SIG-M5 (cell line): ENCODE measurements at regions not wholly inside any gene's neighbourhood (a gene's known extent, or its start where the extent isn't known, plus 50 kb on each side); places are given as distances from the start of the nearest gene placed in this dataset.

Experiments
- DNase-seq: peaks from one replicate; lab custom pipeline; 2025; lab: John Stamatoyannopoulos, UW

DNA sequence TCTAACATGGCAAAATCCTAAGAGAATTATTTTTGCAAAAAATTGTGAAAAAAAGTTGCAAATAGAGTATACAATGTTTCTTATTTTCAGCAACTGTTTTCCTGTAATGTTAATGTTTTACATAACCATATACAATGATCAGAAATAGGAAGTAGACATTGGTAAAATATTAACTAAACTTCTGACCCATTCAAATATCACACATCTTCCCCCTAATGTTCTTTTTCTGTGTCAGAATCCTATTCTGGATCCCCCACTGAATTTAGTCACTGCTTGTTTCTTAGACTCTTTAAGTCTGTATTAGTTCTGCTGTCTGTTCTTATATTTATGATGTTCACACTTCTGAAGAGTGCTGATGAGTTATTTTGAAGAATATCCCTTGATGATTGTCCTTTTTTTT is 62.0 kb downstream of the HFE start:
- no peak for DNase-seq

- DNase-seq: no peak
Observed at GRCh38 chr6:26152226-26153101, 65.2 kb downstream of the HFE start.

DNA sequence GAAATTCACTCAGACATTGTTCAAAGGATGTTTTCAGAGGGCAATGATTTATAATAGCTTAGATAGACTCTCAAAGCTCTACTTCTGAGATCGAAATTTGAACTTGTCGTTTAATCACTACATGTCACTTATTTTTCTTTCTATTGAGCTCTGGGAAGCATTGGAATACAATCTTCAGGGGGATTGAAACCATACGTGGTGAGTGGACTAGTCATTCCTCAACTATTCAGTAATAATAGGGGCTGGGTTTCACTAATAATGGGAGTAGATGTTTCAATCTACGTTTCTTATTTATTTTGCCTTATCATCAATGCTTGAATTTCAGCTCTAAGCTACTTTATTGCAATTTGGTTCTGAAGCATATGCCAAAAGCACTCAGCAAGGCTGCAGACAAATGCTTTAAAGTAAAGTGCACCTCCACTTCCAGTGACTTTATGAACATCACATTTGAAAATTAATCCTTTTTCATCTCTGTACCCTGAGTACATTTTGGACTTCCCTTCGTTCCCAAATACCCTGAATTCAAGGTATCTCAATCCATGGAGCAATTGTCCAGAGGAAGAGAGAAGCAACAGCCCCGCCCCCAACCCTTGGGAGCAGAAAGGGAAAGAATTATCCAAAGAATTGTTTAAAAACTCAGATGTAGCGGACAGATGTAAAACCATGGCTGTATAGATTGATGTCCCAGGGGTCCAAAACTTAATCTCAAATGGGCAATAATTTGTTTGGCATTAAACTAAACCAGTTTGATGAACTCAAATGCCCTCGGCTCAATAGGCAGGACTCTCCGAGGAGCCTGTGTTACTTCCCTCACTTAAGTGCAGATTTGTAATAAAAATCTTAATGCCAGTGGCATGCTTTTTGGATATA is 68.1 kb downstream of the HFE start:
- DNase-seq: no peak

- no peak for DNase-seq
Observed at GRCh38 chr6:26156105-26156849, 69.0 kb downstream of the HFE start.

GRCh38 chr6:26156850-26157250 is 69.6 kb downstream of the HFE start:
- DNase-seq: no peak

GRCh38 chr6:26157251-26158075 is 70.2 kb downstream of the HFE start:
- peak; percentile 98 for DNase-seq

GRCh38 chr6:26158076-26158580 is 70.9 kb downstream of the HFE start:
- DNase-seq: no peak

GRCh38 chr6:26158581-26159356 is 71.5 kb downstream of the HFE start:
- peak; percentile 73 for DNase-seq

DNA sequence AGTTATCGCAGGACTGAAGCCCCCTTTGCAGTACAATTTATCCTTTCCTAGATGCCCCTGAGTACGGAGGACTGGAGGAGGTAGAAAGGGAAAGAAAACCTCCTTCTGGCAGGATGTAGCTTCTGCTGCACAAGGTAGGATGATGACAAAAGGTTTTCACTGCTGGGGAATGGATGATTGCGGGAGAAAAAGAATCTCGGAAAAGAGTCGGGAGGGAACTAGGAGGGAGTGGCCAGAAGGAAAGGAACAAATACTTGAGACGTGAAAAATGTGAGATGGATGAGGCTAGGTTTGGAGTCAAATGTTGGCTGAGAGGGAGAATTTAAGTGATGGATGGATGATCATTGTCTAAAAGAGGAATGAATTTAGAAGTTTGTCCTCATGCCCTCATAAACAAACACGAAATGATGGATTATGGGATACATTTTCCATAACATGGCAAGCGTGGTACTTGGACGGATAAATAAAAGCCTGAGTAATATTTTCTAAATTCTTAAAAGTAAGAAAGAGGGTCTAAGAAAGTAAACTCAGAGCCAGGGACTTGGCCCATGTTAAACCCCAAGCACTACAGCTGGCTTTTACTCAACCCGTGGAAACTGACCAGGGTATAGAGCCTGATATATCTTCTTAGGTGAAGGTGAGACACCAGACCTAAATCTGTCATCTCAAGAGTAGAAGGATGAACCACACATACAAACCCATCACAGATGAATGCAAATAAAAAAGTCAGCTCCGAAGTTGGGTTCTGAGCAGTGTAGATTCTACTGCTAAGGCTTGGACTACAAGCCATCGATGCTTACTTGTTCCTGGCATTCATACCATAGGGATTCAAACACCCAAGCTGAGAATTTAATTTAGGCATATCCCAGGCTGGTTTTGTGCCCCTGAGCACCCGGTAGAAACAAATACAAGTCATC is 72.4 kb downstream of the HFE start:
- DNase-seq: no peak

DNA sequence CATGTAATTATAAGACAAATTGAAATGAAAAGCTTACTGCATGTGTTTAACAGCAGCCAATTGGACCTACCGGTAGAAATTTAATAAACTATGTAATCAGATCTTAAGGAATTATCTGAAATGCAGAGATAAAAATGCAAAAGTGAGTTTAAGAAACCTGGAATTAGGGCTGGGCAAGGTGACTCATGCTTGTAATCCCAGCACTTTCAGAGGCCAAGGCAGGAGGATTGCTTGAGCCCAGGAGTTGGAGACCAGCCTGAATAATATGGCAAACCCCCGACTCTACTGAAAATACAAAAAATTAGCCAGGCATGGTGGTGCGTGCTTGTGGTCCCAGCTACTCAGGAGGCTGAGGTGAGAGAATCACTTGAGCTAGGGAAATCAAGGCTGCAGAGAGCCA is 74.1 kb downstream of the HFE start:
- no peak for DNase-seq

DNA sequence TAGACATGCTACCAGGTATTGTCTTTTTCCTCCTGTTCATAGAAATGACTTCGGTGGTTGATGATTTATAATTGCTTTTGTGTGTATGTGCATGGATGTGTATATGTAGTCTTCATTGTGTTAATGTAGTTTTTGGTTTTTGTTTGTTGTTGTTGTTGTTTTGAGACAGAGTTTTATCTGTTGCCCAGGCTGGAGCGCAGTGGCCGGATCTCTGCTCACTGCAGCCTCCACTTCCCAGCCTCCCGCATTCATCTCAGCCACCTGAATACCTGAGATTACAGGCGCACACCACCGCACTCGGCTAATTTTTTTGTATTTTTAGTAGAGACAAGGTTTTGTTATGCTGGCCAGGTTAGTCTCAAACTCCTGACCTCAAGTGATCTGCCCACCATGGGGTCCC is 75.2 kb downstream of the HFE start:
- DNase-seq: no peak

DNA sequence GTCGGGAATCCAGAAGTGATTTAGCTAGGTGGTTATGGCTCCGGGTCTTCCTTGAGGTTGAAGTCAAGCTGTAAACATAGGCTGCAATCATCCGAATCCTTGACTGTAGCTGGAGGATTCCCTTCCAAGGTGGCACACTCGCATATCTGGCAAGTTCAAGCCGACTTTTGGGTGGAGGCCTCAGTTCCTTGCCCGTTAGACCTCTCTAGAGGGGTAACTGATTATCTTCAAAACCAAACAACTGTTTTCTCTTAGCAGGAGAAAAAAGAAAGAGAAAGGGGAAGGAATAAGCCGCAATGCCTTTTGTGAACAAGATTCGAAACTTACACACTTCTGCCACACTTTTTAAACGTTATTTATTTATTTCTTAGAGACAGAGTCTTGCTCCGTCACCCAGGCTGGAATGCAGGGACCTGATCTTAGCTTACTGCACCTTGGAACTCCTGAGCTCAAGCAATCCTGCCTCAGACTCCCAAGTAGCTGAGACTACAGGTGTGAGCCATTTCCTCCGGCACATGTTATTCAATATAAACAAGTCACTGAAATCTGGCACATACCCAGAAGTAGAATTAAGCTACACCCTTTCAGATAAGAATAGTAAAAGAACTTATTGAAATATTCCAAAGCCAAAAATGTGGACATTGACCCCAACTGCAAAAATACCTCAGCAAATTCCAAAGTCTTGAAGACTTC is 76.3 kb downstream of the HFE start:
- DNase-seq: no peak

- DNase-seq: no peak
Observed at GRCh38 chr6:26164120-26164505, 76.9 kb downstream of the HFE start.

GRCh38 chr6:26165261-26165790 is 78.1 kb downstream of the HFE start:
- no peak for DNase-seq

GRCh38 chr6:26170181-26170580 is 83.0 kb downstream of the HFE start:
- no peak for DNase-seq

- DNase-seq: no peak
Observed at GRCh38 chr6:26170951-26171841, 84.0 kb downstream of the HFE start.

DNA sequence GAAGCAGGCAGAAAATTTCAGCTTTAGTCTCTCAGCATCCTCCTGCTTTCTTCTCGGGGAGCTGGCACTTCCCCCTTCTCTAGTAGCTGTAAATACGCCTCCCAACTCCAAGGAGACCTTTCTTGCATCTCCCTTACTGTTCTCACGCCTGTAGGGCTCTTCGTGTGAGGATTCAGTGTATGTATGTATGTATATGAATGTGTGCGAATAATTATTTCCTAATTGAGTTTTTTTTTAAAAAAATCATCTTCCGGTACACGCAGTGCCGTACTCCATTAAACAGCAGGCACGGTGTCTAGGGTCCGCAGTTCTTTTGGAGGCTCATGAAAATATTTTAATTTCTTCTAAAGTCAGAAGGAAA is 85.4 kb downstream of the HFE start:
- no peak for DNase-seq

DNA sequence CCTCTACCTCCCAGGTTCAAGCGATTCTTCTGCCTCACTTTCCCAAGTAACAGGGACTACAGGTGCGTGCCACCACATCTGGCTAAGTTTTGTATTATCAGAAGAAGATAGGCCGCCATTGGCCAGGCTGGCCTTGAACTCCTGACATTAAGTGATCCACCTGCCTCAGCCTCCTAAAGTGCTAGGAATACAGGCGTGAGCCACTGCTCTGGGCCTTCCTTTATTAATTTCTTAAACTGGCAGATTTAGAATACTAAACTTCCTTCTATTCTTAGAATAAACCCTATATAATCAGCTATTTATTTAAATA is 86.6 kb downstream of the HFE start:
- no peak for DNase-seq
